Left lung (tissue), 4 donors: ENCODE measurements at regions not wholly inside any gene's neighbourhood (a gene's known extent, or its start where the extent isn't known, plus 50 kb on each side); places are given as distances from the start of the nearest gene placed in this dataset.

Experiments
- ATAC-seq: fragments of 200-7000 bp; cut with Tn5 transposase; one replicate; pipeline ENCODE4 v1.9.1; 2020; ENCODE audit warnings: moderate library complexity
- DNase-seq, 4 donors: peaks; one replicate each; pipeline ENCODE4 v3.0.0-alpha.2; 2013 to 2020
- H3K27ac ChIP-seq, 2 donors: fragments of 200-600 bp; sonication (generic) in 1 of 2; one replicate each; pipeline versions ENCODE4 v1.5.0 to v1.8.0; 2020 to 2021
- H3K27me3 ChIP-seq, 2 donors: fragments of 200-600 bp; sonication (generic) in 1 of 2; one replicate each; pipeline versions ENCODE4 v1.5.0 to v1.8.0; 2020 to 2021
- H3K36me3 ChIP-seq, 2 donors: fragments of 200-600 bp; sonication (generic) in 1 of 2; one replicate each; pipeline versions ENCODE4 v1.5.0 to v1.8.0; 2020 to 2021
- H3K4me1 ChIP-seq, 2 donors: fragments of 200-600 bp; one replicate each; pipeline ENCODE4 v1.8.0; 2021
- H3K4me3 ChIP-seq, 2 donors: fragments of 200-600 bp; sonication (generic) in 1 of 2; one replicate each; pipeline versions ENCODE4 v1.5.0 to v1.8.0; 2020 to 2021; ENCODE audit warnings: mild to moderate bottlenecking in 1 of 2
- H3K9me3 ChIP-seq, 2 donors: fragments of 200-600 bp; sonication (generic) in 1 of 2; one replicate each; pipeline versions ENCODE4 v1.5.0 to v1.8.0; 2020 to 2021
- CTCF ChIP-seq, 2 donors: fragments of 200-600 bp; sonication (generic) in 1 of 2; IDR thresholded peaks; one replicate each; pipeline versions ENCODE4 v1.5.0 to v1.8.0; 2021; ENCODE audit warnings: antibody characterized with exemption in 2 of 2
- intact Hi-C, 2 donors: fragments of 100-400 bp; cut with DNase I; formaldehyde crosslinking; loops; one replicate each; pipeline versions ENCODE4 v1.11.2 to v1.14.2; 2022
- donor health status: DM: no; HTN: yes; CAD: no.
- donor health status: DM: no; HTN: no; CAD: no.

- DNase-seq (no peak), ATAC-seq (no peak)
- no peaks in the 10 kb centered on the region for H3K9me3 ChIP-seq
- H3K4me3 ChIP-seq = no peak overlapping the region
- H3K4me1 ChIP-seq = no peaks in the 10 kb centered on the region
- no peaks in the 10 kb centered on the region for H3K36me3 ChIP-seq
- no peak overlapping the region for H3K27ac ChIP-seq
- H3K27me3 ChIP-seq = no peaks in the 10 kb centered on the region
- no peak for TF ChIP-seq CTCF (IDR thresholded peaks at IDR 0.05)
- intact Hi-C loops = no loop called here
Measured at GRCh38 chr14:84922370-84922769, 607.6 kb upstream of the FLRT2 start.

- ATAC-seq (no peak), DNase-seq (no peak)
- no peaks in the 10 kb centered on the region for H3K4me1 ChIP-seq
- intact Hi-C loops = no loop called here
- no peak overlapping the region for H3K27ac ChIP-seq
- H3K27me3 ChIP-seq = no peaks in the 10 kb centered on the region
- H3K4me3 ChIP-seq = no peak overlapping the region
- no peaks in the 10 kb centered on the region for H3K36me3 ChIP-seq
- no peaks in the 10 kb centered on the region for H3K9me3 ChIP-seq
- TF ChIP-seq CTCF (IDR thresholded peaks at IDR 0.05) = no peak
Measured at GRCh38 chr14:84926656-84927055, 603.3 kb upstream of the FLRT2 start.

GRCh38 chr14:84927096-84927827 lies 602.7 kb upstream of the FLRT2 start:
- Histone ChIP-seq H3K4me3 (no peak overlapping the region), H3K27me3 (no peaks in the 10 kb centered on the region), H3K9me3 (no peaks in the 10 kb centered on the region), H3K27ac (no peak overlapping the region), H3K36me3 (no peaks in the 10 kb centered on the region), H3K4me1 (no peaks in the 10 kb centered on the region)
- ATAC-seq = peak; percentile 91
- intact Hi-C loops = no loop called here
- peak in 2 of 4 donors; percentile 18 to 39 for DNase-seq
- TF ChIP-seq CTCF (IDR thresholded peaks at IDR 0.05) = no peak

- Histone ChIP-seq H3K9me3 (no peaks in the 10 kb centered on the region), H3K36me3 (no peaks in the 10 kb centered on the region), H3K27me3 (no peaks in the 10 kb centered on the region), H3K4me3 (no peak overlapping the region), H3K27ac (no peak overlapping the region), H3K4me1 (no peaks in the 10 kb centered on the region)
- TF ChIP-seq CTCF (IDR thresholded peaks at IDR 0.05) = no peak
- intact Hi-C loops = no loop called here
- no peak for ATAC-seq
- no peak for DNase-seq
Measured at GRCh38 chr14:84929086-84929485, 600.9 kb upstream of the FLRT2 start.

GRCh38 chr14:84929834-84930233 lies 600.1 kb upstream of the FLRT2 start:
- no peaks in the 10 kb centered on the region for H3K36me3 ChIP-seq
- H3K9me3 ChIP-seq = no peaks in the 10 kb centered on the region
- H3K4me3 ChIP-seq = no peak overlapping the region
- H3K4me1 ChIP-seq = no peaks in the 10 kb centered on the region
- no peak for ATAC-seq
- H3K27ac ChIP-seq = no peak overlapping the region
- DNase-seq = no peak
- H3K27me3 ChIP-seq = no peaks in the 10 kb centered on the region
- intact Hi-C loops = no loop called here
- no peak for TF ChIP-seq CTCF (IDR thresholded peaks at IDR 0.05)
